ACHN (cell line): ENCODE measurements at regions not wholly inside any gene's neighbourhood (a gene's known extent, or its start where the extent isn't known, plus 50 kb on each side); places are given as distances from the start of the nearest gene placed in this dataset.

ENCODE experiments used
- DNase-seq: peaks from one replicate; pipeline ENCODE4 v3.0.0-alpha.2; 2015
- in situ Hi-C: cut with HindIII; loops from 2 replicates; pipeline ENCODE4 v1.10.0; 2017; ENCODE audit warnings: low sequenced_read_pairs, low pct_ligation_motif_present, low pct_unique_long_range_greater_than_20kb

- in situ Hi-C loops, result no loop called here
- DNase-seq, result no peak
These were observed 325.8 kb downstream of the RPL10L start for GRCh38 chr14:46325777-46326176.

GRCh38 chr14:46325157-46325556 is 326.4 kb downstream of the RPL10L start:
- DNase-seq, result no peak
- in situ Hi-C loops, result no loop called here

GRCh38 chr14:46323404-46323762 is 328.2 kb downstream of the RPL10L start:
- in situ Hi-C loops, result no loop called here
- DNase-seq, result no peak

- no peak for DNase-seq
- in situ Hi-C loops, result no loop called here
These were observed 328.7 kb downstream of the RPL10L start for GRCh38 chr14:46322730-46323403.

GRCh38 chr14:46322076-46322475 is 329.5 kb downstream of the RPL10L start:
- in situ Hi-C loops, result no loop called here
- no peak for DNase-seq

- in situ Hi-C loops, result no loop called here
- DNase-seq, result no peak
These were observed 345.3 kb downstream of the RPL10L start for GRCh38 chr14:46306267-46306666.

- in situ Hi-C loops, result no loop called here
These were observed 350.8 kb downstream of the RPL10L start for GRCh38 chr14:46300765-46301164.

GRCh38 chr14:46290706-46291105 is 360.9 kb downstream of the RPL10L start:
- in situ Hi-C loops, result no loop called here
- no peak for DNase-seq

More at GRCh38 chr14:46300765-46301164, 350.8 kb downstream of the RPL10L start:
- no peak for DNase-seq

- in situ Hi-C loops, result no loop called here
- no peak for DNase-seq
These were observed 371.8 kb downstream of the RPL10L start for GRCh38 chr14:46279776-46280175.

GRCh38 chr14:46279327-46279726 is 372.3 kb downstream of the RPL10L start:
- in situ Hi-C loops, result no loop called here
- DNase-seq, result no peak

GRCh38 chr14:46259536-46259935 is 392.0 kb downstream of the RPL10L start:
- in situ Hi-C loops, result no loop called here
- DNase-seq, result no peak

GRCh38 chr14:46256381-46256780 is 395.2 kb downstream of the RPL10L start:
- in situ Hi-C loops, result no loop called here

GRCh38 chr14:46250113-46250703 is 401.4 kb downstream of the RPL10L start:
- peak; percentile 27 for DNase-seq
- in situ Hi-C loops, result no loop called here

More at GRCh38 chr14:46256381-46256780, 395.2 kb downstream of the RPL10L start:
- no peak for DNase-seq

GRCh38 chr14:46248001-46248630 is 403.5 kb downstream of the RPL10L start:
- in situ Hi-C loops, result no loop called here

GRCh38 chr14:46245276-46245675 is 406.3 kb downstream of the RPL10L start:
- no peak for DNase-seq
- in situ Hi-C loops, result no loop called here

More at GRCh38 chr14:46248001-46248630, 403.5 kb downstream of the RPL10L start:
- DNase-seq, result no peak

GRCh38 chr14:46233786-46234185 is 417.8 kb downstream of the RPL10L start:
- DNase-seq, result no peak
- in situ Hi-C loops, result no loop called here

- in situ Hi-C loops, result no loop called here
- no peak for DNase-seq
These were observed 421.0 kb downstream of the RPL10L start for GRCh38 chr14:46230540-46230939.

- no peak for DNase-seq
- in situ Hi-C loops, result no loop called here
These were observed 435.8 kb downstream of the RPL10L start for GRCh38 chr14:46215801-46216200.

- in situ Hi-C loops, result no loop called here
- DNase-seq, result no peak
These were observed 452.9 kb downstream of the RPL10L start for GRCh38 chr14:46198676-46199075.

- no peak for DNase-seq
- in situ Hi-C loops, result no loop called here
These were observed 453.7 kb downstream of the RPL10L start for GRCh38 chr14:46197856-46198255.
